IMR-90 (cell line): ENCODE measurements at regions not wholly inside any gene's neighbourhood (a gene's known extent, or its start where the extent isn't known, plus 50 kb on each side); places are given as distances from the start of the nearest gene placed in this dataset.

Source experiments
- ATAC-seq: fragments of 200-7000 bp; cut with Tn5 transposase; 2 replicates; pipeline ENCODE4 v1.9.1; 2020; ENCODE audit warnings: low read depth, mild to moderate bottlenecking, moderate library complexity
- BruUV-seq: library from RNA; stranded (reverse); fragments of 400-500 nt; replicated peaks from 2 replicates; lab custom pipeline; 2021; lab: Mats Ljungman, UMichigan
- CTCF ChIA-PET: fragments of 300-600 bp; formaldehyde crosslinking; extraction: SDS; loops from one replicate; lab custom pipeline; 2021; ENCODE audit warnings: antibody characterized with exemption; lab: Yijun Ruan, JAX
- POLR2A ChIA-PET: fragments of 300-600 bp; sonication (Branson Sonifier 250); formaldehyde crosslinking; loops from one replicate; lab custom pipeline; 2022; ENCODE audit warnings: antibody characterized with exemption; ENCODE audit not compliant: unreplicated experiment; lab: Charles Lee
- DNase-seq: peaks from one replicate; pipeline ENCODE4 v3.0.0; 2013
- H2AFZ ChIP-seq: replicated peaks from 2 replicates; pipeline ENCODE3; 2013; ENCODE audit warnings: low read length, mild to moderate bottlenecking; ENCODE audit not compliant: poor library complexity
- H2AK5ac ChIP-seq: 2 replicates; pipeline ENCODE4 v1.6.1; 2013; ENCODE audit warnings: low read depth, low read length, inconsistent platforms
- H2AK9ac ChIP-seq: replicated peaks from 2 replicates; pipeline ENCODE3; 2013; ENCODE audit warnings: mild to moderate bottlenecking, low read depth, low read length, moderate library complexity; ENCODE audit not compliant: poor library complexity
- H2BK120ac ChIP-seq: 2 replicates; pipeline ENCODE4 v1.6.1; 2013; ENCODE audit warnings: low read depth, low read length, inconsistent platforms
- H2BK15ac ChIP-seq: 3 replicates; pipeline ENCODE4 v1.6.1; 2013; ENCODE audit warnings: low read depth, low read length, inconsistent platforms
- H2BK20ac ChIP-seq: 2 replicates; pipeline ENCODE4 v1.6.1; 2013; ENCODE audit warnings: low read depth, mild to moderate bottlenecking, inconsistent platforms, low read length, moderate library complexity
- H2BK5ac ChIP-seq: 2 replicates; pipeline ENCODE4 v1.6.1; 2013; ENCODE audit warnings: mild to moderate bottlenecking, low read depth, low read length, inconsistent platforms; ENCODE audit not compliant: poor library complexity, severe bottlenecking
- H3K14ac ChIP-seq: replicated peaks from 2 replicates; pipeline ENCODE4 v1.6.1; 2013; ENCODE audit warnings: low read depth, low read length, inconsistent platforms
- H3K18ac ChIP-seq: 2 replicates; pipeline ENCODE4 v1.6.1; 2013; ENCODE audit warnings: low read depth, low read length, control low read depth
- H3K23ac ChIP-seq: 2 replicates; pipeline ENCODE4 v1.6.1; 2013; ENCODE audit warnings: low read depth, low read length, inconsistent platforms
- H3K27ac ChIP-seq: 2 replicates; pipeline ENCODE4 v1.5.1; 2013; ENCODE audit warnings: mild to moderate bottlenecking, control low read depth, low read length; ENCODE audit not compliant: insufficient read depth
- H3K27me3 ChIP-seq: 2 replicates; pipeline ENCODE4 v1.6.1; 2013; ENCODE audit warnings: low read length; ENCODE audit not compliant: control insufficient read depth, insufficient read depth
- H3K36me3 ChIP-seq: 2 replicates; pipeline ENCODE4 v1.6.1; 2013; ENCODE audit warnings: low read length, mixed read lengths; ENCODE audit not compliant: control insufficient read depth, insufficient read depth
- H3K4ac ChIP-seq: 2 replicates; pipeline ENCODE4 v1.6.1; 2013; ENCODE audit warnings: low read depth, low read length, inconsistent platforms
- H3K4me1 ChIP-seq: 2 replicates; pipeline ENCODE4 v1.6.1; 2013; ENCODE audit warnings: low read length, mixed read lengths; ENCODE audit not compliant: control insufficient read depth, insufficient read depth
- H3K4me2 ChIP-seq: 2 replicates; pipeline ENCODE4 v1.6.1; 2013; ENCODE audit warnings: low read depth, mild to moderate bottlenecking, control low read depth, low read length, moderate library complexity
- H3K4me3 ChIP-seq: 2 replicates; pipeline ENCODE4 v1.5.1; 2013; ENCODE audit warnings: low read depth, mild to moderate bottlenecking, control low read depth, low read length, moderate library complexity; ENCODE audit not compliant: insufficient read depth
- H3K56ac ChIP-seq: 2 replicates; pipeline ENCODE4 v1.6.1; 2013; ENCODE audit warnings: low read length, inconsistent platforms; ENCODE audit not compliant: insufficient read depth; ENCODE audit errors: extremely low read depth
- H3K79me1 ChIP-seq, 2 experiments: 2 replicates each; pipeline ENCODE4 v1.6.1; 2013; ENCODE audit warnings: low read length in 2 of 2, inconsistent platforms in 1 of 2, low read depth in 1 of 2
- H3K9ac ChIP-seq: 2 replicates; pipeline ENCODE4 v1.6.1; 2013; ENCODE audit warnings: low read depth, low read length, control low read depth
- H3K9me1 ChIP-seq: 2 replicates; pipeline ENCODE4 v1.6.1; 2013; ENCODE audit warnings: low read length, inconsistent platforms; ENCODE audit not compliant: insufficient read depth
- H3K9me3 ChIP-seq: 2 replicates; pipeline ENCODE4 v1.6.1; 2013; ENCODE audit warnings: low read length; ENCODE audit not compliant: control insufficient read depth, insufficient read depth
- H4K20me1 ChIP-seq: 2 replicates; pipeline ENCODE4 v1.6.1; 2013; ENCODE audit warnings: low read length, inconsistent platforms; ENCODE audit not compliant: insufficient read depth
- H4K5ac ChIP-seq: 2 replicates; pipeline ENCODE4 v1.6.1; 2013; ENCODE audit warnings: mild to moderate bottlenecking, low read depth, low read length, control low read depth
- H4K8ac ChIP-seq, 2 experiments: 2 replicates each; pipeline ENCODE4 v1.6.1; 2013; ENCODE audit warnings: low read depth in 2 of 2, low read length in 2 of 2, control low read depth in 1 of 2, inconsistent platforms in 1 of 2
- H4K91ac ChIP-seq: 2 replicates; pipeline ENCODE4 v1.6.1; 2013; ENCODE audit warnings: low read depth, low read length, inconsistent platforms; ENCODE audit not compliant: insufficient read depth
- BHLHE40 ChIP-seq: fragments of 150-350 bp; IDR thresholded peaks from 2 replicates; pipeline ENCODE4 v1.6.1; 2016; ENCODE audit warnings: mild to moderate bottlenecking, low read depth, low read length
- CEBPB ChIP-seq: IDR thresholded peaks from 2 replicates; pipeline ENCODE4 v1.6.1; 2012; ENCODE audit warnings: low read depth, low read length, improper control_type of control experiment
- CHD1 ChIP-seq: IDR thresholded peaks from 2 replicates; pipeline ENCODE4 v1.6.1; 2012; ENCODE audit warnings: low read depth, low read length, improper control_type of control experiment
- ELK1 ChIP-seq: fragments of 150-350 bp; IDR thresholded peaks from 2 replicates; pipeline ENCODE4 v1.6.1; 2016; ENCODE audit warnings: low read depth, mild to moderate bottlenecking, low read length, moderate library complexity, borderline replicate concordance
- FOS ChIP-seq: fragments of 150-350 bp; IDR thresholded peaks from 2 replicates; pipeline ENCODE4 v1.6.1; 2016; ENCODE audit warnings: low read depth, low read length
- MAFK ChIP-seq: IDR thresholded peaks from 2 replicates; pipeline ENCODE4 v1.6.1; 2012; ENCODE audit warnings: low read depth, low read length, improper control_type of control experiment
- POLR2A ChIP-seq: IDR thresholded peaks from 2 replicates; pipeline ENCODE4 v1.6.1; 2012; ENCODE audit warnings: mild to moderate bottlenecking, low read depth, low read length
- RCOR1 ChIP-seq: IDR thresholded peaks from 2 replicates; pipeline ENCODE4 v1.6.1; 2012; ENCODE audit warnings: mild to moderate bottlenecking, low read length, improper control_type of control experiment; ENCODE audit not compliant: insufficient replicate concordance
- RFX5 ChIP-seq: IDR thresholded peaks from 2 replicates; pipeline ENCODE4 v1.8.0; 2012; ENCODE audit warnings: low read depth, mild to moderate bottlenecking, low read length, moderate library complexity
- SMC3 ChIP-seq: fragments of 150-350 bp; IDR thresholded peaks from 2 replicates; pipeline ENCODE4 v1.6.1; 2016; ENCODE audit warnings: low read depth, mild to moderate bottlenecking, antibody characterized with exemption, low read length, moderate library complexity
- WGBS, 2 experiments: methylation state at CpG; one replicate each; pipeline versions ENCODE4 v1.1.5 to v1.1.7; 2013; ENCODE audit warnings: missing lambda C conversion rate in 2 of 2; ENCODE audit not compliant: insufficient read length in 1 of 2; ENCODE audit errors: extremely low coverage in 2 of 2; 5-methylcytosine and 5-hydroxymethylcytosine counted together
- dilution Hi-C: fragments of 300-500 bp; cut with HindIII; formaldehyde crosslinking; loops from one replicate; pipeline ENCODE4 v1.14.3; 2018; ENCODE audit warnings: low sequenced_read_pairs; ENCODE audit not compliant: unreplicated experiment
- in situ Hi-C: fragments of 300-500 bp; cut with MboI; formaldehyde crosslinking; loops from 3 replicates; pipeline ENCODE4 v1.14.3; 2019; ENCODE audit warnings: low sequenced_read_pairs, inconsistent platforms, mixed read lengths
- intact Hi-C: fragments of 100-400 bp; cut with micrococcal nuclease; formaldehyde crosslinking; loops from 2 replicates; pipeline ENCODE4 v1.10.0; 2022

DNA sequence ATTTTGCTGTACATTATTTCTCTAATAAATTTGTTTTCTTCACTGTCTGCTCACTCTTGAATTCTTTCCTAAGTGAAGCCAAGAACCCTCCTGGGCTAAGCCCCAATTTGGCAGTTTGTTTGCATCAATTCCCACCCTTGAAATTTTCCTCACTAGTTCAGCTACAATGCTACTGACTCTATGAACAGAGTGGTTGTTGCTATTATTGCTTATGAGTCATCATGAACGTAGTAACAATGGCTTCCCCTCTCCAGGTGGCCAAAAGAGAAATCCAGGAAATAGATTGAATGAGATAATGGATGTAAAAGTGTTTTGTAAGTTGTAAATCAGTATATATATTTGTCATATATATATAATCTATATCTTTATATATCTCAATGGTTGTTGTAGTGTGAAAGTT, 193.0 kb downstream of the URB2 start:
- Histone ChIP-seq H3K9ac (no peak overlapping the region), H3K18ac (no peak overlapping the region), H2BK20ac (no peak overlapping the region), H3K4me1 (no peaks in the 10 kb centered on the region), H2AFZ (no peak overlapping the region), H3K4me2 (no peak overlapping the region), H3K27ac (no peak overlapping the region), H3K23ac (no peak overlapping the region), H3K9me1 (no peaks in the 10 kb centered on the region), H3K9me3 (no peaks in the 10 kb centered on the region), H3K27me3 (no peaks in the 10 kb centered on the region), H4K5ac (no peak overlapping the region), H4K91ac (no peak overlapping the region), H3K56ac (no peak overlapping the region), H2AK9ac (no peak overlapping the region), H3K4me3 (no peak overlapping the region), H2BK15ac (no peak overlapping the region), H3K14ac (no peak overlapping the region), H3K4ac (no peak overlapping the region), H2BK5ac (no peak overlapping the region), H2AK5ac (no peak overlapping the region), H4K20me1 (no peaks in the 10 kb centered on the region), H2BK120ac (no peak overlapping the region), H3K36me3 (no peaks in the 10 kb centered on the region), H4K8ac (no peak overlapping the region), H3K79me1 (no peaks in the 10 kb centered on the region)
- DNase-seq: no peak
- intact Hi-C loops (no loop called here), dilution Hi-C loops (no loop called here), in situ Hi-C loops (no loop called here)
- WGBS, 2 experiments: no CpG with 5 or more reads among the region's 1 CpG
- POLR2A ChIA-PET: no interaction called here
- BruUV-seq: no TSS peak
- TF ChIP-seq POLR2A (no peak), FOS (no peak), RCOR1 (no peak), RFX5 (no peak), MAFK (no peak), SMC3 (no peak), ELK1 (no peak), CHD1 (no peak), CEBPB (no peak), BHLHE40 (no peak)
- no peak for ATAC-seq
- CTCF ChIA-PET: no interaction called here
